ENCODE measurements at regions not wholly inside any gene's neighbourhood (a gene's known extent, or its start where the extent isn't known, plus 50 kb on each side); places are given as distances from the start of the nearest gene placed in this dataset.

GRCh38 chr1:29641921-29642320 lies 405.6 kb downstream of the PTPRU start:
- DNase-seq: no peak

DNA sequence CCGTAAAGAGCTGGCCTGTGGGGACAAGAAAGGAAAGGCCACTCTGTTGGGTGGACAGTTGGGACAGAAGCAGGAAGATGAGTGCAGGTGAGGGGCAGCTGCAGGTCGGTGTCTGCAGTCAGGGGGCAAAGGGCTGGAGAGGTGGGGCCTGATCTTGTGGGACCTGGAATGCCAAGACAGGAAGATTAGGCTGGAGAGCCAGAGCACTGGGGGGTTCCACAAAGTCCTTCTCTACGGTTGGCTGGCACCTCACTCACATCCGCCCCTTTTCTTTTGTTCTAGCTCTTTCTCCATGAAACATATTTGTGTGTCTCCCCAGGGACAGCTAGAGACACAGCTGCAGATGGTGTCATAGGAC lies 404.1 kb downstream of the PTPRU start:
- DNase-seq: no peak

GRCh38 chr1:29639741-29640427 lies 403.6 kb downstream of the PTPRU start:
- DNase-seq: no peak

DNA sequence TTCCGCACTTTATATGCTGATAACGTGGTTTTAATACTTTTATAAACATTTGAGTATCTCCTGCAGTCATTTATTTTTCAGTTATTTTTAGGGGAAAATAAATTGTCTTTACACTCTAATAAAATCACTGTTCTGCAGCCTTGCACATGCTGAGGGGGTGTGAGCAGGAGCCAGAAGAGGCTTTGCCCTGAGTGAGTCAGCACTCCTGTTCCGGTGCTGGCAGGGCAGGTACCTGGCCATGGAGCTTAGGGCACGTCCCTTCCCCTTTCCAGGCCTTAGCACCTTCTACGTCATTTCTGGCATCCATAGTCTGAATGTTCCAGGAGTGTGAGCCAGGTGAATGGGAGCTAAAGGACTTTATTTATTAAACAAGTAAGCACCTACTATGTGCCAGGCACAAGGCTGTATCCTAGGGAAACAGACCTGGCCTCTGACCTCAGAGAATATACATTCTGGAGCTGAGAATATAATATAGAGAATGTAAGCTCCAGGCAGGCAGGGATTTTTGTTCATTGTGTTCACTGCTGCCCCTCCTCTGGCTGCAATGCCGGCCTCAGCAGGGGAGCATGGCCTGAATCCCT lies 402.9 kb downstream of the PTPRU start:
- DNase-seq: no peak

GRCh38 chr1:29638281-29638680 lies 402.0 kb downstream of the PTPRU start:
- no peak for DNase-seq

DNA sequence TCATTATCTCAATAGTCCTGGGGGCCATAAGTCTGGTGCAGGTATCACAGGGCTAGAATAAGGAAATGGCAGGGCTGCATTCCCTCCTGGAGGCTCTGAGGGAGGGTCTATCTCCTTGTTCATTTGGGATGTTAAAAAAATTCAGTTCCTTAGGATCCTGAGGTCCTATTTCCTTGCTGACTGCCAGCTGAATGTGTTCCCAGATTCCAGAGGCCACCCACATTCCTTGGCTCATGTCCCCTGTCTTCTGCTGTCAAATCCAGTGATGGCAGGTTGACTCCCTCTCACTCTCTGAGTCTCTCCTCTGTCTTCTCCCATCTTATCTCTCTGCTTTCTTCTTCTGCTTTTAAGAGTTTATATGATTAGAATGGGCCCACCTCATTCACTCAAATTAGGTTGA lies 400.6 kb downstream of the PTPRU start:
- no peak for DNase-seq

GRCh38 chr1:29635501-29636263 lies 399.4 kb downstream of the PTPRU start:
- no peak for DNase-seq

DNA sequence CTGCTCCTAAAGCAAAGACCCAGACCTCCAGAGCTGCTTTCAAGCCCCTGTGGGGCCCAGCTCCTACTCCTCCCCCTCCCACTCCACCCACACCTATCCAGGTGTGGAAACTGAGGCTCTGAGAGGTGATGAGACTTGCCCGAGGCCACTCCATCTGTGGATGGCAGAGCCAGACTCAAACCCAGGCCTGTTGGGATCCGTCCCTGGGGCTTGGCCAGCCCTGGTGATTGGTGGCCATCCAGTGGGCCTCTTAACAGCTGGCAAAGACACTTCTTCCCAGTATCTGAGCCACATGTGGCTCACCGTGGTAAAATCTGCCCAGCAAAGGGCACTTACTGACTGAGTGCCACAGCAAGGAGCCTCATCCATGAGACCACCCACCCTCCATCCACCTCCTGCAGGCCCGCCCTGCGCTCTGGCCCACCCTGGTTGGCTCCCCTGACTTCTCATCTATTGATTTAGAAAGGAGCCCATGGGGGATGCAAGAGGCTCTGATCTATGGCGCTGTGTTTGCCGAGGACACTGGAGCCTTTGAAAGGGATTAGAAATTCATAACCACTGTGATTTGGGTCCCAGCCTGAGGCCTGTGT lies 398.5 kb downstream of the PTPRU start:
- no peak for DNase-seq

DNA sequence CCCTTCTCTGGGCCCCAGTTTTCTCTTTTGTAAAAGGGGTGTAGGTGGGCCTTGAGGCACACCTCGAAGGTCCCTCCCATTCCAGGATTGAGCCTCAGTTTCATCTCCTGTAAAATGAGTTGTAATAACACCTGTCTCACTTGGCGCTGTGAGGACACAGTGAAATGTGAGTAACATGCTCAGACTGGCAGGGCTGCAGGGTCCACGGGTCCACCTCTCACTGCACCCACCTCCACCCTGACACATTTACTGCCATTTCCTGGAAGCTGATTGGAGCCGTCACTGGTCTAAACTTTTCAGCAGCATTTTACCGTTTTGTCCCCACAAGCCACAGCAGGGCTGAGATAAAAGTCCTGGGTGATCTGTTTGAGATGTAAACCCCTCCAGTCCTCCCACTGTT lies 398.0 kb downstream of the PTPRU start:
- DNase-seq: no peak

DNA sequence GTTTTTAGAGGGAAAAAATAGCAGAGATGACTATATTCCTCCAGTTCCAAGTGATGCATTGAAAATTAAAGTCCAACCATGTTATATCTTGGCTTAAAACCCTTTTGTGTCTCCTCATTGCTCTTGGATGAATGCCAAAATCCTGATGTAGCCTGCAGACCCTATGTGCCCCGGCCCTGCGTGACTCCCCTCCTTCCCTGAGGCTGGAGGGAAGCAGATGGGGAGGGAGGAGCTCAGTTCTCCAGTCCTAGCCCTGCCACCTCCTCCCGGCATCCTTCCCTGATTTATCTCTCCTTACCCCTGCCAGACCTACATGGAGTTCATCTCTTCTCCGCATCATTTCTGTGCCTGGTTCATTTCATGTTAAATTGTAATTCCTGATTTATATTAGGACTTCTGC lies 397.4 kb downstream of the PTPRU start:
- DNase-seq: no peak

- no peak for DNase-seq
Measured at GRCh38 chr1:29632806-29633615, 396.7 kb downstream of the PTPRU start.

- DNase-seq: no peak
Measured at GRCh38 chr1:29631836-29632805, 395.8 kb downstream of the PTPRU start.

GRCh38 chr1:29631361-29631760 lies 395.0 kb downstream of the PTPRU start:
- no peak for DNase-seq

GRCh38 chr1:29630756-29631155 lies 394.4 kb downstream of the PTPRU start:
- no peak for DNase-seq

GRCh38 chr1:29629814-29630516 lies 393.6 kb downstream of the PTPRU start:
- no peak for DNase-seq

DNA sequence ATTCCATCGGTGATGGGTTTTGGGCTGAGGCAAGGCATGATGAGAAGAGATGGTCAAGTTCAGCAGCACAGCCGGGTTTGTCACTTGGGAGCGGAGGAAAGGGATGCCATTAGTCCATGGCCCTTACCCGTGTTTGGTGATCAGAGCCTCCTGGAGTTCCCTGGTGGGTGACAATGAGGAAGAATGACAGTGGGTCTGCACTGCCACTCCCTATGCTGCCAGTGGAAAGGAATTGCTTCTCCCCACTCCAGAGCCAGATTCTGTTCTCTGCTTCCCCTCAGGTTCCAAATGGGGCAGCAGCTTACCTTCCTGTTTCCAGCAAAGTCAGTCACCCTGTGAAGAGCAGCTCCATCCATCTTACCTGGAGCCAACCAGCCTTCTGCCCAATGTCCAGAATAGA lies 393.1 kb downstream of the PTPRU start:
- DNase-seq: no peak

GRCh38 chr1:29628190-29628589 lies 391.9 kb downstream of the PTPRU start:
- no peak for DNase-seq

DNA sequence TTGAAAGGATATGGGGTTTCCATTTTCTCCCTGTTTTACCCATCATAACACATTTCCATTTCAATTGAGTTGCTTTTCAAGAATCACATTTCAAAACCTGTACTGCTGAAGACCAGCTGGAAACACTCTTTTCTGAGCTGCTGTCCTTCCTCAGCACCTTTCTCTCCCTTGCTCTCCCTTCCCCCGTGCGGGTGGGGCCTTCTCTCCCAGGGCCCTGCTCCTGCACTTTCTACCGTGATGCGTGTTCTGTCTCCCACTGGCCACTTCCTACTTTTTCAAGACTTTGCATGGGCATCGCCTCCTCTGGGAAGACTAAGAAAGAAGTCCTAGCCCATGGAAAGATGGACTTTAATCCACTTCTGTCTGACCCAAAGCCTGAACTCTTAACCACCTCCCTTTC lies 390.4 kb downstream of the PTPRU start:
- DNase-seq: no peak

DNA sequence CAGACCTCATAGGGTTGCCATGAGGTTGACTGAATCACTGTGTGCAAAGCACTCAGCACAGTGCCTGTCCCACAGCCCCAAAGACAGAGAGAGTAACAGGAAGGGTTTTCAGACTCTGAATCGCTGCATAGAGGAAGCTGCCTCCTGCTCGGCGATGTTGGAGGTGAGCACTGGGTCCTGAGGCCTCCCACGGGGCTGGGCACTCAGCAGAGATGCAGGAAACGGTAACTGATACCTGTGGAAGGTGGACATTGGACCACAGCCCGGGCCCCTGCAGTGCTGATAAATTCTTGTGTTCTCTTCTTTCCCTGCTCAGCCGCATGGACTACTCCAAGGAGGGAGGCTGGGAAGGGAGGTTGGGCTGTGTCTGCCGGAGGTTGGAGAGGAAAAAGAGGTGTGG lies 389.7 kb downstream of the PTPRU start:
- DNase-seq: no peak

GRCh38 chr1:29625084-29625420 lies 388.7 kb downstream of the PTPRU start:
- DNase-seq: no peak

DNA sequence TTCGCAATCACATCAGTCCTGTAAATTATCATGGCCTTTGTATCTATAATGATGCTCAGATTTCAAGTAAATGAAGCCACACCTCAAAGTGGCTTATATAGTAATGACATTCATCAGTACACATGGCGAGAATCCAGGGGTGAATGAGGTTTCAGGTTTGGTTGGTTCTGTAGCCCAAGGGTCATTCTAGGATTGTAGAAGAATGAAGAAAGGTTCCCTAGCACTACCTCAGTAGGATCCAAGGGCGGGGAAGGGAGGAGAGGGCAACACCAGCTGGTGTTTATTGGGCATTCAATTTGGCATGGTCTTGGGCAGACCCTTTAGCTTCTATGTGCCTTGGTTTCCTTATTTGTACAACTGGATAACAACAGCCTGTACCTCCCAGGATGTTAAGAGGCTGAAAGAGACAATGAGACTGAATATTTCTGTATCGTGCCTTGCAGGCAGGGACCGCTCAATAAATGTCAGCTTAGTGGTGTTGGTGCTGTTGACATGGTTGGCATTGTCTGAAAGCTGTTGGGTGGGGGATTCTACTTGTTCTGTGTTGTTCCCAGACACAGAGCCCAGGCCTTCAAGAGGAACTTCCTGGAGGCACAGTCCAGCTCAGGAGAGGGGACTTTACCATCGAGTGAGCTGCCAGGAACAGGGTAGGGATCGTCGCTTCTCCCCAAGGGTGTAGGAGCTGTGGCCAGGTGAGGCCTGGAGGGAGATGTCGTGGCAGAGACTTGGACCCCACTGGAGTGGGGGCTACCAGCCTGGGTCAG lies 388.2 kb downstream of the PTPRU start:
- no peak for DNase-seq
